ENCODE measurements at regions not wholly inside any gene's neighbourhood (a gene's known extent, or its start where the extent isn't known, plus 50 kb on each side); places are given as distances from the start of the nearest gene placed in this dataset.

DNA sequence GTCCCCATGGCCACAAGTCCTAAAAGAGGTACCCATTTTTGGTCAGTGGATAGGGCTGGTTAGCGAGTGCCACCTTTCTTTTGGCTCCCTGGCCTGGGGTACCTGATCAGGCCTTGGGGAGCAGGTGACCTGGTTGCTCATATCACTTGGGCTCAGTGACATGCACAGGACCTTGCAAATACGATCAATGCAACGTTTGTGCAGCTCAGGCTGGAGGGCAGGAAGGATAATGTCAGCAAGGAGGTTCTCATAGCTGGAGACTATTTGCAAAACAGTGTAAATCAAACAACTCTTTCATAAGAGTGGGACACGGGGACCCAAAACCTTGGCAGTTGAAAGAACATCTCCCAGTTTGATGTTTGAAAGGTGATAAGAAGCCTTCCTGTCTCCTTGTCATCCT is 127.4 kb upstream of the CADM1 start:
- POLR2A ChIA-PET = no interaction called here
- CTCF ChIA-PET = interaction anchor here (0.5 kb wide), 1 partner anchor 29 kb away, joined by 6 read pairs; no protein-coding TSS in a partner anchor

DNA sequence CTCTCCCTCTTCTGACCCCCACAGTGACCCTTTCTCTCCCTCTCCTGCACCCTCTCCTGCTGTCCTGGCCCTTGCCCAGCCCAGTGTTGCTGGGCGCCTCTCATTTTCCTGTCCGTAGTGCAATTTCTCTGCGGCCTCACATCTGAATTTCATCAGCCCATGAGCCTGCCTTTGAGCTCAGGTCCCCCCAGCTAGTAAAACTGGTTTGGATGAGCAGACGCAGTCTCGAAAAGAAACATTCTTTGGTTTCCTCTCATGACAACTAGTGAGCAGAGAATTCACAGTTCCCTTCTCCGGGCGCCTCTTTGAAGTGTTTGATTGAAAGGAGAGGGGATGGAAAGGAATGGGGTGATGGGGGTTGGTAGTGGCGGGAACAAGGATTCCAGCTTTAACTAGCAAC is 126.0 kb upstream of the CADM1 start:
- no peaks in the 10 kb centered on the region for H3K27me3 ChIP-seq (replicated peaks; ENCODE audit: control insufficient read depth, insufficient read depth, low read length)
- Mint-ChIP-seq H3K27ac (ENCODE audit: unreplicated experiment) (peak overlapping the region; percentile 62), H3K4me3 (ENCODE audit: unreplicated experiment) (peak overlapping the region; percentile 1), H3K27me3 (ENCODE audit: insufficient read depth, unreplicated experiment) (no peaks in the 10 kb centered on the region), H3K9me3 (ENCODE audit: unreplicated experiment) (no peaks in the 10 kb centered on the region), H3K36me3 (ENCODE audit: insufficient read depth, unreplicated experiment) (peaks cover 4% of the 10 kb centered on the region), H3K4me1 (ENCODE audit: low read depth, unreplicated experiment) (peaks cover 9% of the 10 kb centered on the region)
- ChIA-PET POLR2A (no interaction called here), CTCF (interaction anchor here (0.6 kb wide), 1 partner anchor 33 kb away, joined by 4 read pairs; no protein-coding TSS in a partner anchor)
- no peak overlapping the region for H3K4me3 ChIP-seq (ENCODE audit: low read depth, low read length)
- H3K4me1 ChIP-seq = no peaks in the 10 kb centered on the region
- no peaks in the 10 kb centered on the region for H3K36me3 ChIP-seq (ENCODE audit: control insufficient read depth, insufficient read depth, low read length)
- BruUV-seq (replicated peaks) = no TSS peak
- intact Hi-C loops (cut with micrococcal nuclease; ENCODE audit: unreplicated experiment) = no loop called here
- H3K9me3 ChIP-seq = no peaks in the 10 kb centered on the region
- peak in 1 of 2 experiments; percentile 42 for DNase-seq
- TF ChIP-seq, protein P1, sequence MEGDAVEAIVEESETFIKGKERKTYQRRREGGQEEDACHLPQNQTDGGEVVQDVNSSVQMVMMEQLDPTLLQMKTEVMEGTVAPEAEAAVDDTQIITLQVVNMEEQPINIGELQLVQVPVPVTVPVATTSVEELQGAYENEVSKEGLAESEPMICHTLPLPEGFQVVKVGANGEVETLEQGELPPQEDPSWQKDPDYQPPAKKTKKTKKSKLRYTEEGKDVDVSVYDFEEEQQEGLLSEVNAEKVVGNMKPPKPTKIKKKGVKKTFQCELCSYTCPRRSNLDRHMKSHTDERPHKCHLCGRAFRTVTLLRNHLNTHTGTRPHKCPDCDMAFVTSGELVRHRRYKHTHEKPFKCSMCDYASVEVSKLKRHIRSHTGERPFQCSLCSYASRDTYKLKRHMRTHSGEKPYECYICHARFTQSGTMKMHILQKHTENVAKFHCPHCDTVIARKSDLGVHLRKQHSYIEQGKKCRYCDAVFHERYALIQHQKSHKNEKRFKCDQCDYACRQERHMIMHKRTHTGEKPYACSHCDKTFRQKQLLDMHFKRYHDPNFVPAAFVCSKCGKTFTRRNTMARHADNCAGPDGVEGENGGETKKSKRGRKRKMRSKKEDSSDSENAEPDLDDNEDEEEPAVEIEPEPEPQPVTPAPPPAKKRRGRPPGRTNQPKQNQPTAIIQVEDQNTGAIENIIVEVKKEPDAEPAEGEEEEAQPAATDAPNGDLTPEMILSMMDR (IDR thresholded peaks at IDR 0.05; ENCODE audit: insufficient read depth in 1 of 2, low read depth in 1 of 2, low read length in 1 of 2, severe bottlenecking in 1 of 2, unreplicated experiment in 1 of 2) = no peak

More for the DNA sequence above, 127.4 kb upstream of the CADM1 start:
- Histone ChIP-seq H3K4me1 (no peaks in the 10 kb centered on the region), H3K27me3 (replicated peaks; ENCODE audit: control insufficient read depth, insufficient read depth, low read length) (no peaks in the 10 kb centered on the region), H3K4me3 (ENCODE audit: low read depth, low read length) (no peak overlapping the region), H3K9me3 (no peaks in the 10 kb centered on the region), H3K36me3 (ENCODE audit: control insufficient read depth, insufficient read depth, low read length) (no peaks in the 10 kb centered on the region)
- BruUV-seq (replicated peaks) = no TSS peak
- Mint-ChIP-seq H3K4me3 (ENCODE audit: unreplicated experiment) (no peak overlapping the region), H3K4me1 (ENCODE audit: low read depth, unreplicated experiment) (peaks cover 9% of the 10 kb centered on the region), H3K27me3 (ENCODE audit: insufficient read depth, unreplicated experiment) (peaks cover 3% of the 10 kb centered on the region), H3K36me3 (ENCODE audit: insufficient read depth, unreplicated experiment) (peaks cover 4% of the 10 kb centered on the region), H3K9me3 (ENCODE audit: unreplicated experiment) (no peaks in the 10 kb centered on the region), H3K27ac (ENCODE audit: unreplicated experiment) (no peak overlapping the region)
- intact Hi-C loops (cut with micrococcal nuclease; ENCODE audit: unreplicated experiment) = no loop called here
- TF ChIP-seq, protein P1 (IDR thresholded peaks at IDR 0.05; ENCODE audit: insufficient read depth in 1 of 2, low read depth in 1 of 2, low read length in 1 of 2, severe bottlenecking in 1 of 2, unreplicated experiment in 1 of 2) = no peak
- DNase-seq = no peak

DNA sequence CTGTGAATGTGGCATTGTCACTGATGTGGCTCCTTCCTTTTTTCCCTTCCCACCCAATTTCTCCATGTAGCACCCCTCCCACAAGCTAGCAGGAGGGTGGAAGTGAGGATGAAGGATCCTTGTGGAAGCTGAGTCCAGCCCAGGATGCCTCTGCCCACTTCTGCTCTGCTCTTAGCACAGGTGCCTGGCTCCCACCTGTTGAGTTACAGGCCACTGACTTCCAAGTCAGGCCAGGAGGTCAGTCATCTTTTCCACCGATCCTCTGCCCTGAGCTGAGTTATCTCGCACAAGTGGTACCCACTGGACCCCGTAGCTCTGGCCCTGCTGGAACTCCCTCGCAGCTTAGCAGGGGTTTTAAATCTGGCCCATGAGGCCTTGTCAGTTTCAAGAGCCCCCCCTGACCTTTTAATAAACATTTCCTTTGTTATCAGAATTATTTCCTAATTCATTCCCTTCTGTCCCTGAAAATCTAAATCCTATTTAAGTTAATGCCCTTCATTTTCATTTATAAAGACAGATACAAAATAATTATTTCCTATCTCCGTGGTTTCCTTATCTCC is 125.3 kb upstream of the CADM1 start:
- Mint-ChIP-seq H3K4me1 (ENCODE audit: low read depth, unreplicated experiment) (peaks cover 9% of the 10 kb centered on the region), H3K9me3 (ENCODE audit: unreplicated experiment) (no peaks in the 10 kb centered on the region), H3K4me3 (ENCODE audit: unreplicated experiment) (no peak overlapping the region), H3K27ac (ENCODE audit: unreplicated experiment) (peak overlapping the region; percentile 62), H3K27me3 (ENCODE audit: insufficient read depth, unreplicated experiment) (no peaks in the 10 kb centered on the region), H3K36me3 (ENCODE audit: insufficient read depth, unreplicated experiment) (peaks cover 4% of the 10 kb centered on the region)
- no peak for DNase-seq
- Histone ChIP-seq H3K9me3 (no peaks in the 10 kb centered on the region), H3K27me3 (replicated peaks; ENCODE audit: control insufficient read depth, insufficient read depth, low read length) (no peaks in the 10 kb centered on the region), H3K36me3 (ENCODE audit: control insufficient read depth, insufficient read depth, low read length) (no peaks in the 10 kb centered on the region), H3K4me3 (ENCODE audit: low read depth, low read length) (no peak overlapping the region), H3K4me1 (no peaks in the 10 kb centered on the region)
- no TSS peak for BruUV-seq (replicated peaks)
- POLR2A ChIA-PET = no interaction called here
- intact Hi-C loops (cut with micrococcal nuclease; ENCODE audit: unreplicated experiment) = no loop called here
- CTCF ChIA-PET = interaction anchor here (0.6 to 0.7 kb wide), 2 partner anchors 15 to 34 kb away, joined by 3 to 4 read pairs; no protein-coding TSS in a partner anchor
- TF ChIP-seq, protein P1 (IDR thresholded peaks at IDR 0.05; ENCODE audit: insufficient read depth in 1 of 2, low read depth in 1 of 2, low read length in 1 of 2, severe bottlenecking in 1 of 2, unreplicated experiment in 1 of 2) = no peak

All from Caco-2 (cell line).